ENCODE measurements at regions not wholly inside any gene's neighbourhood (a gene's known extent, or its start where the extent isn't known, plus 50 kb on each side); places are given as distances from the start of the nearest gene placed in this dataset.
"Not testable (repeated sequence)": the region's sequence is repeated elsewhere in the genome, so short reads cannot be mapped to it uniquely, and the experiment has no call there.

GRCh38 chr4:20159516-20159915, 92.2 kb upstream of the SLIT2 start:
- H3K4me1 ChIP-seq (ENCODE audit: control insufficient read depth, insufficient read depth, low read length) = no peaks in the 10 kb centered on the region
- DNase-seq (ENCODE audit: low read depth, low spot score) (no peak), ATAC-seq (no peak)
- H3K27ac ChIP-seq (ENCODE audit: low read length) = no peak overlapping the region
- in situ Hi-C loops (cut with HindIII; ENCODE audit: low pct_unique_long_range_greater_than_20kb, low sequenced_read_pairs) = no loop called here
- no peaks in the 10 kb centered on the region for H3K27me3 ChIP-seq (ENCODE audit: control insufficient read depth, insufficient read depth, low read length)
- H3K9me3 ChIP-seq (ENCODE audit: control insufficient read depth, insufficient read depth, low read depth, low read length) = no peaks in the 10 kb centered on the region
- no peaks in the 10 kb centered on the region for H3K36me3 ChIP-seq (ENCODE audit: control insufficient read depth, insufficient read depth, low read length)
- TF ChIP-seq, protein P1, sequence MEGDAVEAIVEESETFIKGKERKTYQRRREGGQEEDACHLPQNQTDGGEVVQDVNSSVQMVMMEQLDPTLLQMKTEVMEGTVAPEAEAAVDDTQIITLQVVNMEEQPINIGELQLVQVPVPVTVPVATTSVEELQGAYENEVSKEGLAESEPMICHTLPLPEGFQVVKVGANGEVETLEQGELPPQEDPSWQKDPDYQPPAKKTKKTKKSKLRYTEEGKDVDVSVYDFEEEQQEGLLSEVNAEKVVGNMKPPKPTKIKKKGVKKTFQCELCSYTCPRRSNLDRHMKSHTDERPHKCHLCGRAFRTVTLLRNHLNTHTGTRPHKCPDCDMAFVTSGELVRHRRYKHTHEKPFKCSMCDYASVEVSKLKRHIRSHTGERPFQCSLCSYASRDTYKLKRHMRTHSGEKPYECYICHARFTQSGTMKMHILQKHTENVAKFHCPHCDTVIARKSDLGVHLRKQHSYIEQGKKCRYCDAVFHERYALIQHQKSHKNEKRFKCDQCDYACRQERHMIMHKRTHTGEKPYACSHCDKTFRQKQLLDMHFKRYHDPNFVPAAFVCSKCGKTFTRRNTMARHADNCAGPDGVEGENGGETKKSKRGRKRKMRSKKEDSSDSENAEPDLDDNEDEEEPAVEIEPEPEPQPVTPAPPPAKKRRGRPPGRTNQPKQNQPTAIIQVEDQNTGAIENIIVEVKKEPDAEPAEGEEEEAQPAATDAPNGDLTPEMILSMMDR (IDR thresholded peaks at IDR 0.05) = no peak
- no peak for TF ChIP-seq POLR2AphosphoS5 (IDR thresholded peaks at IDR 0.05; ENCODE audit: low read depth, low read length)
- no peak for TF ChIP-seq SIN3A (IDR thresholded peaks at IDR 0.05; ENCODE audit: borderline replicate concordance, insufficient read depth, low read depth, low read length)
- no peak for TF ChIP-seq REST (IDR thresholded peaks at IDR 0.05; ENCODE audit: insufficient read depth in 1 of 2, low read depth in 2 of 2, low read length in 1 of 2)
- no peak for TF ChIP-seq TCF7L2 (IDR thresholded peaks at IDR 0.05; ENCODE audit: low read depth, low read length)
- POLR2A ChIA-PET = no interaction called here
- no peak overlapping the region for H3K4me3 ChIP-seq (ENCODE audit: low read depth in 2 of 2, low read length in 2 of 2)
- BruUV-seq (replicated peaks) = no TSS peak
- CTCF ChIA-PET = no interaction called here
- intact Hi-C loops (cut with micrococcal nuclease; ENCODE audit: unreplicated experiment) = no loop called here

DNA sequence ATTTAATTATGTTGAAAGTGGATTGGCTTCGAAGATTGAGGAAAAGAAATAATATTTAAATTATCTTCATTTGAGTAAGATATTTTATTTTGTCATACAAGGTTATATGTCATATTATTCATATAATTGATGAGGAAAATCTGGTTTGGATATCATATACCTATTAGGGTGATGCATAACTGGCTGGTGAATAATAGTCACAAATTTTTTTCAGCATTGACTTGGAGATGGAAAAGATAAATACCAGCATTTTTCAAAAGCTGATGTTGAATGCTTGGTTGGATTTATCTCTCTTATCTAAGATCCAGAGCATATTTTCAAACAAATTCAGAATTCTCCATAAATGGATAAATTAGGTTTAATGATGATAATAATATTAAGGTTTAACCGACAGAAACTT, 93.5 kb upstream of the SLIT2 start:
- ChIA-PET CTCF (no interaction called here), POLR2A (no interaction called here)
- in situ Hi-C loops (cut with HindIII; ENCODE audit: low pct_unique_long_range_greater_than_20kb, low sequenced_read_pairs) (no loop called here), intact Hi-C loops (cut with micrococcal nuclease; ENCODE audit: unreplicated experiment) (no loop called here)
- Histone ChIP-seq H3K4me1 (ENCODE audit: control insufficient read depth, insufficient read depth, low read length) (no peaks in the 10 kb centered on the region), H3K4me3 (ENCODE audit: low read depth in 2 of 2, low read length in 2 of 2) (no peak overlapping the region), H3K27me3 (ENCODE audit: control insufficient read depth, insufficient read depth, low read length) (no peaks in the 10 kb centered on the region), H3K9me3 (ENCODE audit: control insufficient read depth, insufficient read depth, low read depth, low read length) (no peaks in the 10 kb centered on the region), H3K27ac (ENCODE audit: low read length) (no peak overlapping the region), H3K36me3 (ENCODE audit: control insufficient read depth, insufficient read depth, low read length) (no peaks in the 10 kb centered on the region)
- ATAC-seq = no peak
- DNase-seq (ENCODE audit: low read depth, low spot score) = no peak
- no TSS peak for BruUV-seq (replicated peaks)
- no peak for TF ChIP-seq POLR2AphosphoS5 (IDR thresholded peaks at IDR 0.05; ENCODE audit: low read depth, low read length)
- no peak for TF ChIP-seq SIN3A (IDR thresholded peaks at IDR 0.05; ENCODE audit: borderline replicate concordance, insufficient read depth, low read depth, low read length)

GRCh38 chr4:20151436-20151835, 100.3 kb upstream of the SLIT2 start:
- CTCF ChIA-PET = no interaction called here
- in situ Hi-C loops (cut with HindIII; ENCODE audit: low pct_unique_long_range_greater_than_20kb, low sequenced_read_pairs) (no loop called here), intact Hi-C loops (cut with micrococcal nuclease; ENCODE audit: unreplicated experiment) (no loop called here)
- no peak for TF ChIP-seq REST (IDR thresholded peaks at IDR 0.05; ENCODE audit: insufficient read depth in 1 of 2, low read depth in 2 of 2, low read length in 1 of 2)
- TF ChIP-seq, protein P1 (IDR thresholded peaks at IDR 0.05) = no peak
- no peak for TF ChIP-seq POLR2AphosphoS5 (IDR thresholded peaks at IDR 0.05; ENCODE audit: low read depth, low read length)
- no peak for TF ChIP-seq TCF7L2 (IDR thresholded peaks at IDR 0.05; ENCODE audit: low read depth, low read length)
- TF ChIP-seq SIN3A (IDR thresholded peaks at IDR 0.05; ENCODE audit: borderline replicate concordance, insufficient read depth, low read depth, low read length) = no peak
- H3K36me3 ChIP-seq (ENCODE audit: control insufficient read depth, insufficient read depth, low read length) = no peaks in the 10 kb centered on the region
- DNase-seq (ENCODE audit: low read depth, low spot score) = no peak
- no peak overlapping the region for H3K27ac ChIP-seq (ENCODE audit: low read length)
- POLR2A ChIA-PET = no interaction called here
- no peak for ATAC-seq
- H3K9me3 ChIP-seq (ENCODE audit: control insufficient read depth, insufficient read depth, low read depth, low read length) = no peaks in the 10 kb centered on the region
- H3K4me1 ChIP-seq (ENCODE audit: control insufficient read depth, insufficient read depth, low read length) = no peaks in the 10 kb centered on the region
- BruUV-seq (replicated peaks) = no TSS peak
- H3K27me3 ChIP-seq (ENCODE audit: control insufficient read depth, insufficient read depth, low read length) = no peaks in the 10 kb centered on the region
- no peak overlapping the region for H3K4me3 ChIP-seq (ENCODE audit: low read depth in 2 of 2, low read length in 2 of 2)

DNA sequence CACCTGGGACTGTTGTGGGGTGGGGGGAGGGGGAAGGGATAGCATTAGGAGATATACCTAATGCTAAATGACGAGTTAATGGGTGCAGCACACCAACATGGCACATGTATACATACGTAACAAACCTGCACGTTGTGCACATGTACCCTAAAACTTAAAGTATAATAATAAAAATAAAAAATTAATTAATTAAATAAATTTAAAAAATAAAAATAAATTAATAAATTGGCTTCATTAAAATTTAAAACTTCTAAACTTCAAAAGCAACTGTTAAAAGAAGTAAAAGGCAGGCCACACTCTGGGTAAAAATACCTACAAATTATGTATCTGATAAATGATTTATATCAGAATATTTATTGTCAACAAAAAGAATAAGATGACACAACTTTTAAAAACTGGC, 102.6 kb upstream of the SLIT2 start:
- H3K9me3 ChIP-seq (ENCODE audit: control insufficient read depth, insufficient read depth, low read depth, low read length); H3K4me3 ChIP-seq (ENCODE audit: low read depth in 2 of 2, low read length in 2 of 2); POLR2A ChIA-PET; H3K27ac ChIP-seq (ENCODE audit: low read length); BruUV-seq (replicated peaks); ATAC-seq; H3K36me3 ChIP-seq (ENCODE audit: control insufficient read depth, insufficient read depth, low read length); intact Hi-C loops (cut with micrococcal nuclease; ENCODE audit: unreplicated experiment); H3K27me3 ChIP-seq (ENCODE audit: control insufficient read depth, insufficient read depth, low read length); in situ Hi-C loops (cut with HindIII; ENCODE audit: low pct_unique_long_range_greater_than_20kb, low sequenced_read_pairs); DNase-seq (ENCODE audit: low read depth, low spot score); H3K4me1 ChIP-seq (ENCODE audit: control insufficient read depth, insufficient read depth, low read length); CTCF ChIA-PET: not testable (repeated sequence)

Measured in Panc1 (cell line).